MM.1S (cell line): ENCODE measurements at regions not wholly inside any gene's neighbourhood (a gene's known extent, or its start where the extent isn't known, plus 50 kb on each side); places are given as distances from the start of the nearest gene placed in this dataset.

Experiments
- EZH2 ChIP-seq: fragments of 300-600 bp; sonication (generic); optimal IDR thresholded peaks from 2 replicates; pipeline ENCODE3; 2017; ENCODE audit warnings: low read depth, mild to moderate bottlenecking, antibody characterized with exemption, low read length, mixed read lengths
- EZH2phosphoT487 ChIP-seq: fragments of 300-600 bp; sonication (generic); IDR thresholded peaks from 2 replicates; pipeline ENCODE4 v1.6.1; 2018; ENCODE audit warnings: antibody characterized with exemption, low read length
- TF ChIP-seq, protein P1 (sequence below): fragments of 300-600 bp; sonication (generic); IDR thresholded peaks from 2 replicates; pipeline ENCODE4 v1.5.1; 2016; ENCODE audit warnings: antibody characterized with exemption, low read length, mixed read lengths

DNA sequence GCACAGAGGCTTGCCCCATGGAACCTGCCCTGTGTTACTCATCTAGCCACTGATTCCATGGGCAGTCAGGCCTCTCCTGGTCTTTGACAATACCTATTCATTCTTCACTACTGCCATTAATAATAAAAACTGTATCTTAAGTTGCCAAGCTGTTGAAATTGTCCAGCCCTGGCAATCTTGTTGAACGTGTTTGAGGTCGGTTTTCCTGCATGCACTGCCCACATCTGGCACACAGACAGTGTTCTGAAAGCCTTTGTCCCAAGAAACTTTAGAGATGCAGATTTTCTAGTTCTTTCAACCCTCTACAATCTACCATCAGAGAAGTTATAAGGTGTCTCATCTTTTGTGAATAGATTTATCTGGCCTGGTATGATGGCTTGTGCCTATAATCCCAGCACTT is 567.2 kb upstream of the NECTIN3 start:
- TF ChIP-seq, protein P1, sequence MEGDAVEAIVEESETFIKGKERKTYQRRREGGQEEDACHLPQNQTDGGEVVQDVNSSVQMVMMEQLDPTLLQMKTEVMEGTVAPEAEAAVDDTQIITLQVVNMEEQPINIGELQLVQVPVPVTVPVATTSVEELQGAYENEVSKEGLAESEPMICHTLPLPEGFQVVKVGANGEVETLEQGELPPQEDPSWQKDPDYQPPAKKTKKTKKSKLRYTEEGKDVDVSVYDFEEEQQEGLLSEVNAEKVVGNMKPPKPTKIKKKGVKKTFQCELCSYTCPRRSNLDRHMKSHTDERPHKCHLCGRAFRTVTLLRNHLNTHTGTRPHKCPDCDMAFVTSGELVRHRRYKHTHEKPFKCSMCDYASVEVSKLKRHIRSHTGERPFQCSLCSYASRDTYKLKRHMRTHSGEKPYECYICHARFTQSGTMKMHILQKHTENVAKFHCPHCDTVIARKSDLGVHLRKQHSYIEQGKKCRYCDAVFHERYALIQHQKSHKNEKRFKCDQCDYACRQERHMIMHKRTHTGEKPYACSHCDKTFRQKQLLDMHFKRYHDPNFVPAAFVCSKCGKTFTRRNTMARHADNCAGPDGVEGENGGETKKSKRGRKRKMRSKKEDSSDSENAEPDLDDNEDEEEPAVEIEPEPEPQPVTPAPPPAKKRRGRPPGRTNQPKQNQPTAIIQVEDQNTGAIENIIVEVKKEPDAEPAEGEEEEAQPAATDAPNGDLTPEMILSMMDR, result no peak
- no peak for TF ChIP-seq EZH2
- no peak for TF ChIP-seq EZH2phosphoT487
